NCI-H146 treated with DMSO at 0.1 percent for 48 hours (cell line): ENCODE measurements at regions not wholly inside any gene's neighbourhood (a gene's known extent, or its start where the extent isn't known, plus 50 kb on each side); places are given as distances from the start of the nearest gene placed in this dataset.
"Not testable (repeated sequence)": the region's sequence is repeated elsewhere in the genome, so short reads cannot be mapped to it uniquely, and the experiment has no call there.

ENCODE experiments used
- DNase-seq: peaks from one replicate; lab custom pipeline; 2025; ENCODE audit not compliant: unreplicated experiment; lab: John Stamatoyannopoulos, UW

GRCh38 chr13:64755961-64756360, 2474.2 kb downstream of the PCDH9 start:
- DNase-seq = no peak

- DNase-seq = no peak
Observed at GRCh38 chr13:64753233-64754000, 2476.7 kb downstream of the PCDH9 start.

- DNase-seq = no peak
Observed at GRCh38 chr13:64749301-64749700, 2480.8 kb downstream of the PCDH9 start.

GRCh38 chr13:64746845-64747244, 2483.3 kb downstream of the PCDH9 start:
- no peak for DNase-seq

GRCh38 chr13:64740493-64740892, 2489.6 kb downstream of the PCDH9 start:
- no peak for DNase-seq

GRCh38 chr13:64725492-64725891, 2504.6 kb downstream of the PCDH9 start:
- DNase-seq = no peak

GRCh38 chr13:64723724-64724123, 2506.4 kb downstream of the PCDH9 start:
- DNase-seq = peak; percentile 36

GRCh38 chr13:64718116-64718515, 2512.0 kb downstream of the PCDH9 start:
- DNase-seq = no peak

GRCh38 chr13:64716936-64717335, 2513.2 kb downstream of the PCDH9 start:
- DNase-seq = no peak

DNA sequence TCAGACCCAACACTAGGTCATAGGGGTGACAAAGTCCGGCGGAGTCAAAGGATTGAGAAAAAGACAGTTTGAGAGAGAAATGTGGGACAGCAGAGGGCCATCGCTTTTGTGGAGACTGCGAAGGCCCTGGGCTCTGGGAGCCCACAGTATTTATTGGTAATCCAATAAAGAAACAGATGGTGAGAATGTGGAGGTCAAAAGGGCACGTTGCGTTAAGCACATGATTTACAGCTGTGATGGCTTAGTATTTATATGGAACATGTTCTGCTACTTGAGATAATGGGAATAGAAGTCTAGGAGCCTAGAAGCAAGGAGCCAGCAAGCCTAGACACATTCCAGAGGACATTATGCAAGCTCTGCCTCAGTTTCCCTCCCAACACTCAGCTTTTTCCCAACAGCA, 2521.1 kb downstream of the PCDH9 start:
- no peak for DNase-seq

- DNase-seq = no peak
Observed at GRCh38 chr13:64704121-64704649, 2526.0 kb downstream of the PCDH9 start.

DNA sequence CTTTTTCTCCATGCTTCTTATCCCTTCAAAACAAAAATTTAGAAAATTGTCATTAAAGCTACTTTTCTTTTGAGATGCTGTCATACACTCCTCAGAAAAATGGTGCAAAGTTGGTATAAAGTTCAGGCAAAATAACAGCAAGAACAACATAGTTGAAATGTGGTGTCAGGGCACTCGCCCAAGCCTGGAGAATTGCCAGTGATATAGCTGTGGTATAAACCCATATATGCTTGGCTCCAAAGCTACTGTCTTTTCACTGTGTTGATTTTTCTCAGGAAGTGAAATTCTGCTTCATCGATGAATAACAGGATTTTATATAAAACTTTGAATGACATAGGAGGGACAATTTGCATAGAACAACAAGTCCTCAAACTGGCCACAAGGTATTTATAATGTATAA, 2532.9 kb downstream of the PCDH9 start:
- no peak for DNase-seq

- no peak for DNase-seq
Observed at GRCh38 chr13:64688893-64689677, 2541.1 kb downstream of the PCDH9 start.

- DNase-seq = not testable (repeated sequence)
Observed at GRCh38 chr13:64686536-64686935, 2543.6 kb downstream of the PCDH9 start.

DNA sequence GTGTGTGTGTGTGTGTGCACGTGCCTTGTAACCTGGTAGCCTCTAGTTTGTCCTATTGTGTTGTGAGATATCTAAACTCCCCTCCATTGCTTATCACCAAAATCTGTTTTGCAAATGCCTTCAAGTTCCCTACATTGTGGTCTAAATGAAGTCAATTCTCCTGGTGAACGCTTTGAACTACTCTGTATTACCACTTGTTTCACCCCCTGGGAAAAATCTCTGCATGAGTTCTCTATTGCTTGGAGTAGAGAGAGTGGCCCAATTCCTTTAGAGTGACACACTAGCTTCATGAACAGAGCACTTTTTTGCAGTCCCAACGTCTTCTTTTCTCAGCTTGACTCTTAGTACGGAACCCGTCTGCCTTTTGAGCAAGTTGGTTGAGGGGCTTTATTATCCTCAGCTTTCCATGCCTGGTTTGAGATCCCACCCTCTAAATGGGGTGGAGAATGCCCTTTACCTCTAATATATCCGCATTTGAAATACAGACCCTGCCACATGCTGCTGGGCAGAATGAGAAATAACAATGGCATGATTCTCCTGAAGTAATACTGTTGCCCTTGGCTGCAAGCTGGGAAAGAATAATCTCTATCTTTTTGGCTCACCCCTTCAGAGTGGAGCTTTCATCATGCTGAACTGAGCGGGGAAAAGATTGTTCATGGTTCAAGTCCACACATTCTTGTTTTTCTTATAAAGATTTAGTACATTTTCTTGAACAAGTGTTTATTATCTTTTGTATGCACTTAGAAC, 2545.3 kb downstream of the PCDH9 start:
- no peak for DNase-seq

DNA sequence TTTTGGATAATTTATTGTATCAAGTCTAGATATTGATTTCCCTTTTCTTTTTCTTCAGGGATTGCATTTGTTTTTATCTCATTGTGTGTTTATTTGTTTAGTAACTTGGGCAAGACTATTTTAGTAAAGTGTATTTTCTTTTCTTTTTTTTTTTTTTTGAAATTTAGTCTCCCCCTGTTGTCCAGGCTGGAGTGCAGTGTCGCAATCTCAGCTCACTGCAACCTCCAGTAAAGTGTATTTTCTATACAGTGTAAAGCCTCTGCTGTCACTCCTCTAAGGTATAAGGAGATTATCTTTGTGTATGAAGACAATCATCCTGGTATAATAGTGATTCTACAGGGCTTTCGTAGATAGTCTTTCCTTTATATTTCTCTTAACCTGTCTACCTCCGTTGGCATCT, 2546.0 kb downstream of the PCDH9 start:
- DNase-seq = no peak

GRCh38 chr13:64680739-64681138, 2549.4 kb downstream of the PCDH9 start:
- no peak for DNase-seq

DNA sequence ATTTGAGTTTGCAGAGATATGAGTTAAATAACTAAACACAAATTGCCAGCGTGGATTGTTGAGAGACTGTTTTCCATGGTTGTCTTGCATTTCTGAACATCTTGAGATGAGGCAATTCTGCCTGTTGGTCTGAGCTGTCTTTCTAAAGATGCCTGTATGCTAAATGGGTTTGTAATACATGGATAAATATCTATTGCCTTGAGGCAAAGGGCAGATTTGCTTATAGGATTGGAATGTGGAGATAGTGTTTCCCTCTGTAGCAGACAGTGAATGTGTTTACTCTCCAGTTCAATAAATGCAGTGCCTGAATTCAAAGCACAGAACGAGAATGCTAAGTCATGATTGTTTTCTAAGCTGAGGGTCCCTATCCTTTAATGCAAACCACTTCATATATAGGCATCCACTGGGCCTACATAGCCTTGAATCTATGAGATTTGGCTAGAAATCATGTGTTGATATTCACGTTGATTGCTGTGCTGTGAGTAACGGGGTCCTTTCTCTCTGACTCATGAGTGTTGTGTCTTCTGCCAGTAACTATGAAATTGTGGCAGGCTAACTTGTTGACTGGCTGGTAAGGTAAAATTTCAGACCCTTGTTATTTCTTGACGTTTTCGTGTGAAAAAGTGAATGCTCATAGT, 2554.8 kb downstream of the PCDH9 start:
- DNase-seq = no peak

DNA sequence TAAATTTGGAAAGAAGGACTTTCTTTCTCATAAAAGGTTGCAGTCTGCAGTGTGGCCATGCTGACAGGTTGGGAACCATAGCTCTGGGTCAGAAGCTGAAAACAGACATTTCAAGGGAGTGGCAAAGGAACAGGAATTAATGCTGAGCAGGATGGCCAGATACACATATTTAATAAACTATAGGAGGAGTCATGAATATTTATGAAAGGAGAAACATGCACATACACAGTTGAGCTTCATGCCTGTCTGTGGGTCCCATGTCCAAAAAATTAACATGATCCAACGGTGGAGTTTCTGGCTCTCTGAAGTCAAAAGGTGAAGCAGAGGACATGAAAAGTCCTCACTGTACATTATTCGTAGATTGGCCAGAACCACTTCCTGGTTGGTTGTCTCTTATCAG, 2556.0 kb downstream of the PCDH9 start:
- no peak for DNase-seq

DNA sequence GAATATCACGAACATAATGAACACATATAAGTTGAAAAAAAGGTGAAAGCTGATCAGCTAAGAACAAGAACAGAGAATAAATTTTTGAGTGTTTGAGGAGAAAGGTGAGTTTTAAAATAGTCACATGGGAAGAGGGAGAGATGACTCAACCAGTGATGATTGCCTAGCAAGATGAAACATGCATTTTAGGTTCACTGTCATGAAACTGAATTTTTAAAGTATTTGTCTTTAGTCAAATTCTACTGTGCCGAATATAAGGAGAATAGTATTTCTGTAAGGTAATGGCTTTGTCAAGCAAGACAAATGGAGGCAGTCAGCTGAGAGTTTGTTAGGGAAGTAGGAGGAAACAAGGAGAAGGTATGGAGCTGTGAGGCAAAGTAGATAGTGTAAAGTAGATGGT, 2557.4 kb downstream of the PCDH9 start:
- no peak for DNase-seq
